ENCODE measurements at regions not wholly inside any gene's neighbourhood (a gene's known extent, or its start where the extent isn't known, plus 50 kb on each side); places are given as distances from the start of the nearest gene placed in this dataset.

GRCh38 chr5:167339205-167339604, 952.2 kb upstream of the WWC1 start:
- no peaks in the 10 kb centered on the region for H3K4me1 ChIP-seq
- TF ChIP-seq CTCF (IDR thresholded peaks at IDR 0.05) (no peak), POLR2A (IDR thresholded peaks at IDR 0.05) (no peak)
- no peak overlapping the region for H3K27ac ChIP-seq
- no peaks in the 10 kb centered on the region for H3K27me3 ChIP-seq
- 43% methylated on average over 1 of the region's 1 CpG for WGBS (ENCODE audit: insufficient coverage, low coverage, low lambda C conversion rate, missing lambda C conversion rate)
- no peak for ATAC-seq
- H3K9me3 ChIP-seq = no peaks in the 10 kb centered on the region
- H3K36me3 ChIP-seq = no peaks in the 10 kb centered on the region
- H3K4me3 ChIP-seq = no peak overlapping the region
- no peak for DNase-seq
- intact Hi-C loops (cut with DNase I) = no loop called here

DNA sequence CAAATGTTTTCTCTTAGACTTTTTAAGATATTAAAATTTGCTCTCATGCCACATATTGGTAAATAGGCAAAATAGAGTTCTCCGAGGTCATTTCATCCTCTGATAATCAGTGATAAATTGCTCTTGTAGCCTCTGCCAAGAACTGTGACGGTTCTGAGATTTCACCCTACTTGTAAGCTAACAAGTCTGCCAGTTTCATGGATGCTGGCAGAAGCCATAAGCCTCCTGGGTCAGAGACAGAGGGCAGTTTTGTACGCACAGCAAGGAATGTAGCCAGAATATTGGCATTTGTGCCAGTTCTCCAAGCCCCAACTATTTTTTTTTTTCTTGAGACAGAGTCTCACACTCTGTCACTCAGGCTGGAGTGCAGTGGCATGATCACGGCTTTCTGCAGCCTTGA, 945.0 kb upstream of the WWC1 start:
- no peaks in the 10 kb centered on the region for H3K36me3 ChIP-seq
- H3K27ac ChIP-seq = no peak overlapping the region
- H3K4me1 ChIP-seq = no peaks in the 10 kb centered on the region
- no peak overlapping the region for H3K4me3 ChIP-seq
- no peak for DNase-seq
- TF ChIP-seq CTCF (IDR thresholded peaks at IDR 0.05) = no peak
- TF ChIP-seq POLR2A (IDR thresholded peaks at IDR 0.05) = no peak
- peak in 1 of 4 donors; percentile 35 for ATAC-seq
- intact Hi-C loops (cut with DNase I) = no loop called here
- 34% methylated on average over 4 of the region's 4 CpGs for WGBS (ENCODE audit: insufficient coverage, low coverage, low lambda C conversion rate, missing lambda C conversion rate)
- H3K9me3 ChIP-seq = no peaks in the 10 kb centered on the region
- H3K27me3 ChIP-seq = no peaks in the 10 kb centered on the region

DNA sequence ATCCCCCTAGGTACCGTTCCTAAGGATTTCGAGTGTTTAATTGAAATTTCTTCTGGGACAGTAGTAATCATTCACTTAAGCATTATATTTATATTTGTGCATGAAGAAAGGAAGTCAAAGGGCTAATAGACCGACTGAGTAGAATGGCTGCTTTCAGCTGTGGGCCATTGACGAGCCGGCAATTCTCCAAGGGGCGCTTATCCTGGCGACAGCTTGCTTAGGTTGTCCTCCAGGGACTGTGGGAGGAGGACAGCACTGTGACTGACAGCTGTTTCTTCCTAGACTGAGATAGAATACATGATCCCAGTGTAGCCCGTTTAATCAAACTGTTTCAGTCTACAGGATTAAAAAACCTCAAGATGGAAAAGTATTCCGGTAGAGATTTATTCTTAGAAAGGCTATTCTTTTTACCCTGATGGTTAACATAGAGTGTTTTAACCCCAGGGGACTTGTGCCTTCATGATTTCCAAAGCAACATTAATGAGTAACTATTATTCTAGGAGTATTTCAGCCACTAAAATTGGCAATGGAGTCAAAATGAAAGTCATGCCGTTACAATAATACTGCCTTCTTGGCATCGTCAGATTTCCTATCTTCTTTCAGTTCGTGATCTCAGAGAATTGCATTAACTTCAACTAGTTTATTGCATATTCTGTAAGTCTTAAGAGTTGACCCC, 943.1 kb upstream of the WWC1 start:
- no peak for DNase-seq
- Histone ChIP-seq H3K27ac (no peak overlapping the region), H3K4me3 (peak overlapping the region in 2 of 3 donors; percentile 12 to 38), H3K36me3 (no peaks in the 10 kb centered on the region), H3K9me3 (no peaks in the 10 kb centered on the region), H3K27me3 (no peaks in the 10 kb centered on the region), H3K4me1 (no peaks in the 10 kb centered on the region)
- peak; percentile 67 to 92 (median 72) for ATAC-seq
- TF ChIP-seq CTCF (IDR thresholded peaks at IDR 0.05) (no peak), POLR2A (IDR thresholded peaks at IDR 0.05) (no peak)
- 29% methylated on average over 11 of the region's 12 CpGs for WGBS (ENCODE audit: insufficient coverage, low coverage, low lambda C conversion rate, missing lambda C conversion rate)
- intact Hi-C loops (cut with DNase I) = no loop called here

- ATAC-seq (peak; percentile 41 to 78 (median 50)), DNase-seq (no peak)
- no peaks in the 10 kb centered on the region for H3K27me3 ChIP-seq
- WGBS (ENCODE audit: insufficient coverage, low coverage, low lambda C conversion rate, missing lambda C conversion rate) = 18% methylated on average over 3 of the region's 3 CpGs
- peak overlapping the region in 2 of 3 donors; percentile 12 to 38 for H3K4me3 ChIP-seq
- no peak overlapping the region for H3K27ac ChIP-seq
- no peaks in the 10 kb centered on the region for H3K4me1 ChIP-seq
- H3K36me3 ChIP-seq = no peaks in the 10 kb centered on the region
- no peak for TF ChIP-seq POLR2A (IDR thresholded peaks at IDR 0.05)
- TF ChIP-seq CTCF (IDR thresholded peaks at IDR 0.05) = no peak
- intact Hi-C loops (cut with DNase I) = no loop called here
- no peaks in the 10 kb centered on the region for H3K9me3 ChIP-seq
Observed at GRCh38 chr5:167348980-167349379, 942.5 kb upstream of the WWC1 start.
